HG03460 (cell line): ENCODE measurements at regions not wholly inside any gene's neighbourhood (a gene's known extent, or its start where the extent isn't known, plus 50 kb on each side); places are given as distances from the start of the nearest gene placed in this dataset.
"Not testable (repeated sequence)": the region's sequence is repeated elsewhere in the genome, so short reads cannot be mapped to it uniquely, and the experiment has no call there.

ENCODE experiments used
- ATAC-seq: cut with Tn5 transposase; IDR thresholded peaks from one replicate; pipeline ENCODE4 v1.9.1; 2021; ENCODE audit not compliant: unreplicated experiment

- ATAC-seq: no peak
Observed at GRCh38 chr7:9031386-9031785, 598.0 kb downstream of the NXPH1 start.

GRCh38 chr7:9036080-9036479 lies 602.7 kb downstream of the NXPH1 start:
- no peak for ATAC-seq

- ATAC-seq: no peak
Observed at GRCh38 chr7:9071160-9071762, 637.9 kb downstream of the NXPH1 start.

DNA sequence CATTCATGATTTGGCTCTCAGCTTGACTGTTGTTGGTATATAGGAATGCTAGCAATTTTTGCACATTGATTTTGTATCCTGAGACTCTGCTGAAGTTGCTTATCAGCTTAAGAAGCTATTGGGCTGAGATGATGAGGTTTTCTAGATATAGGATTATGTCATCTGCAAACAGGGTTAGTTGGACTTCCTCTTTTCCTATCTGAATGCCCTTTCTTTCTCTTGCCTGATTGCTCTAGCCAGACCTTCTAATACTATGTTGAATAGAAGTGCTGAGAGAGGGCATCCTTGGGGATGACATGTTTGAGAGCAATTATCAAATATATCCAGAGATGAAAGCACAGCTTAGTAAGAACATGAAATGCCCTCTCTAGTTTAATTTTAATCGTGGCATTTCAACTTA lies 642.4 kb downstream of the NXPH1 start:
- ATAC-seq: not testable (repeated sequence)

- no peak for ATAC-seq
Observed at GRCh38 chr7:9082203-9082602, 648.8 kb downstream of the NXPH1 start.

DNA sequence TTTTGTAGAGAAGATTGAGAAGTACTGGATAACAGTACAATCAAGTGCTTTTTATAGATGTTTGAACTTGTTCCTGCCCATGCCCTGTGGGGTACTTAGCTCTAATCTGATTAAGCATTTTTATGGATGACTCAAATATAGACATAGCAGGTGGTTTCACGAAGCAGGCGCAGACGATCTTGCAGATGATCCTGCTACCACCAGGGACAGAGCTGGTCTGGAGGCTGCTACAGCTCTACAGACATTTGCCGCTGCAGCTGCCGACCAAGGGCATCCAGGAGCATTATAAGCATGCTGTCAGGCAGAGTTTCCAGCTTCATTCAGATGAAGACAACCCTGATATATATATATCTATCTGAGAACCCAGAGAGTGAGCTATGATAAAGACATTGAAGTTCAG lies 650.4 kb downstream of the NXPH1 start:
- ATAC-seq: no peak

GRCh38 chr7:9091282-9091681 lies 657.9 kb downstream of the NXPH1 start:
- no peak for ATAC-seq

GRCh38 chr7:9097565-9098060 lies 664.2 kb downstream of the NXPH1 start:
- no peak for ATAC-seq

DNA sequence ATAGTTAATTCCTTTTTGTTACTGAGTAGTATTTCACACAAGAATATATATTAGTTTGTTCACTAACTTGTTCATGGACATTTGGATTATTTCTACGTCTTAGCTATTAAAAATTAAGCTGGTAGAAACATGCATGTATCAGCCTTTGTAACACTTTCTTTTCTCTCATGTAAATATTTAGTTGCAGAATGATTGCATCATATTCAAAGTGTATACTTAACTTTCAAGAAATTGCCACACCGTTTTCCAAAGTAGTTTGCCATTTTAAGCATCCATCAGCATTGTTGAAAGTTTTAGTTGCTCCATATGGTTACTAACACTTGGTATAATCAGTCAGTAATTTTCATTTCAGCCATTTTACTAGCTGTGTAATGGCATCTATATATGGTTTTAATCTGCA lies 666.9 kb downstream of the NXPH1 start:
- no peak for ATAC-seq

- no peak for ATAC-seq
Observed at GRCh38 chr7:9102846-9103245, 669.4 kb downstream of the NXPH1 start.

GRCh38 chr7:9106747-9107146 lies 673.3 kb downstream of the NXPH1 start:
- ATAC-seq: no peak

DNA sequence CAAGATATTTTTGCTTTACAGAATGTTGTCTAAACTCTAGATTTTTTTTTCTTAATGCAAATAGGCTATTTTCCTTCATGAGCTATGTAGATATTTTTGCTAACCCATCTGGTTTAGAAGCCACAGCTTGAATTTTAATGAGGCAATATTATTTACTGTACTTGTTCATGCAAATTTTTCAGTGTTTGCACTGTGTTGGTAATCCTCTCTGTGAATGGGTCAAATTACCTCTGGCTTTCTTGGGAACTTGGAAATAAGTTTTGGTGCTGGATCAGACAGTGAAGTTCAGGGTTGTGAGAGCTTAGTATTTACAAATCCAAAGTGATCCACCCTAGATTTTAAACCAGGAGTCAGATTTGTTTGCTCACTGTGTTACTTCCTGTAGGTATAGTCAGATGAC lies 686.9 kb downstream of the NXPH1 start:
- ATAC-seq: no peak

DNA sequence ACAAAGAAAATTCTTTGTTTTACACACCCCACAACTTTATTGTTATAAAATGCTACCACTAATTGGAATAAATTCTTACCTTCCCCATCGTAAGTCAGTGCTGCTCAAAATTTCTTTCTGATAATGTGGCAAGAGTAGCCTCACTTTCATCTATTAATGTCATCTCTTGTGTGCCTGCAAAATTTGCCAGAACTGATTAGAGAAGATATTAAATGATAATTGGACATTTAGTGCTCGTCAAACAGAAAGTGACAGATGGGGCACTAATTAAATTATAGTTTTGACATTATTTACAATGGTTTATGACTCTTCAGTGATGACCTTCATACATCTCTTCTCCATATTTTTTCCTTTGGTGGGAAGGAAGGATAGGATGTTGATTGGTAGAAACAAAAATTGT lies 690.9 kb downstream of the NXPH1 start:
- ATAC-seq: no peak

- no peak for ATAC-seq
Observed at GRCh38 chr7:9125246-9125645, 691.8 kb downstream of the NXPH1 start.

DNA sequence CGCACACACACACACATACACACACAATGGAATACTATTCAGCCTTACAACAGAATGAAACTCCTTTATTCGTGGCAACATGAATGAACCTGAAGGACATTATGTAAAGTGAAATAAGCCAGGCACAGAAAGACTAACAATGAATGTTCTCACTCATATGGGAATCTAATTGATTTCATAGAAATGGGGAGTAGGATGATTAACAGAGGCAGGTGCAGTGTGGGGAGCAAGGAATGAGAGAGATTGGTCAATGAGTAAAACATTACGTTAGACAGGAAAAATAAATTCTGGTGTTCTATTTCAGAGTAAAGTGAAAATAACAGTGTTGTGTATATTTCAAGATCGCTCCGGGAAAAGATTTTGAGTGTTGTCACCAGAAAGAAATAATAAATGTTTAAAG lies 694.5 kb downstream of the NXPH1 start:
- no peak for ATAC-seq

DNA sequence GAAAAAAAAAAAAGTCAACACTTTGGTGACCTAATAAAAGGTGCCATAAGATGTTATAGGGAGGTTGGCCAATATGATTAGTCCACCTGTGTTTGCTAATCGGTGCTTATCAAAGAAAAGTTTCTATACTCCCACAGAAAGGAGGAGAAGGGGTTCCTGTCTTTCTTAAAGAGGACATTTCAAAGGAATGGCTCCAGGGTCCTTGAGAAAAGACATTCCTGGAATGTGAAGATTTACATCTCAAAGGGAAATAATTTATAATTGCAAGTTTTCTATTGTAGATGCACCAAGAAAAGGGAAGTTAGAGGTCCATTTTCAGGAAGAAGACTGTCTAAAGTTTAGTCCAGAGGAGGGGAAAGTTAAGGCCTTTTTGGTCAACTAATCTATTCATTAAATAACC lies 715.3 kb downstream of the NXPH1 start:
- no peak for ATAC-seq

- no peak for ATAC-seq
Observed at GRCh38 chr7:9149499-9150082, 716.2 kb downstream of the NXPH1 start.

DNA sequence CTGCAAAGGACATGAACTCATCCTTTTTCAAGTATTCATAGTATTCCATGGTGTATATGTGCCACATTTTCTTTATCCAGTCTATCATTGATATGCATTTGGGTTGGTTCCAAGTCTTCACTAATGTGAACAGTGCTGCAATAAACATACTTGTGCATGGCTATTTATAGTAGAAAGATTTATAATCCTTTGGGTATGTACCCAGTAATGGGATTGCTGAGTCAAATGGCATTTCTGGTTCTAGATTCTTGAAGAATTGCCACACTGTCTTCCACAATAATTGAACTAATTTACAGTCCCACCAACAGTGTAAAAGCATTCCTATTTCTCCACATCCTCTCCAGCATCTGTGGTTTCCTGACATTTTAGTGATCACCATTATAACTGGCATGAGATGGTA lies 730.3 kb downstream of the NXPH1 start:
- not testable (repeated sequence) for ATAC-seq

GRCh38 chr7:9175871-9176270 lies 742.5 kb downstream of the NXPH1 start:
- no peak for ATAC-seq

- no peak for ATAC-seq
Observed at GRCh38 chr7:9181356-9181755, 747.9 kb downstream of the NXPH1 start.

- no peak for ATAC-seq
Observed at GRCh38 chr7:9186730-9187129, 753.3 kb downstream of the NXPH1 start.

- ATAC-seq: no peak
Observed at GRCh38 chr7:9189703-9190102, 756.3 kb downstream of the NXPH1 start.

DNA sequence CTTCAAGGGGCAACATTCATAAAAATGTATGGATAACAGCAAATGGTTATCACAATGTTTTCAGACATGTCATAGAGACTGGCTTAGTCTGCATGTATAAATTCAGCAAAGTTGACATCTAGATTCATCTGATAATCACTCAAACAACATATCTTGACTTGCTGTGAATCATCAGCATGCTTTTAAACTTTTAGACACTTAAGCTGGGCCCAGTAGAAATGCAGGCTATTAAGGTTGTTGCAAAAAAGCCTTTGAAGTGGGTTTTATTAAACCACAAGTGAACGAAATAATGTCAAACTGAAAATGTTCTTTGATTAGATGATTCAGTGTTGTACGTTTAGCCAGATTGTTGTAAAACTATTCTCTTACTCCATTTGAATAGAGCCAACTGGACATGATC lies 759.6 kb downstream of the NXPH1 start:
- ATAC-seq: no peak
